B cell (primary cell): ENCODE measurements at regions not wholly inside any gene's neighbourhood (a gene's known extent, or its start where the extent isn't known, plus 50 kb on each side); places are given as distances from the start of the nearest gene placed in this dataset.

Source experiments
- ATAC-seq: fragments of 200-7000 bp; cut with Tn5 transposase; one replicate; pipeline ENCODE4 v1.10.0; 2021; ENCODE audit warnings: low read depth, mild to moderate bottlenecking, moderate number of reproducible peaks, moderate library complexity
- CTCF ChIA-PET: fragments of 350-600 bp; sonication (Branson Sonifier 250); formaldehyde crosslinking; loops from one replicate; lab custom pipeline; 2021; ENCODE audit warnings: antibody characterized with exemption, inconsistent platforms; lab: Charles Lee
- POLR2A ChIA-PET: fragments of 350-600 bp; sonication (Branson Sonifier 250); formaldehyde crosslinking; loops from one replicate; lab custom pipeline; 2021; ENCODE audit warnings: antibody characterized with exemption; lab: Charles Lee
- DNase-seq: peaks from one replicate; pipeline ENCODE4 v3.0.0; 2013
- H2AFZ ChIP-seq: 2 replicates; pipeline ENCODE4 v1.6.1; 2012; ENCODE audit warnings: mild to moderate bottlenecking, low read depth, low read length; ENCODE audit not compliant: insufficient read depth, poor library complexity, severe bottlenecking
- H3K27ac ChIP-seq, 2 donors: 1 replicate in 1 of 2; 2 replicates in 1 of 2; pipeline ENCODE4 v1.5.1; 2012 to 2013; ENCODE audit warnings: low read length in 2 of 2, mild to moderate bottlenecking in 2 of 2, moderate library complexity in 1 of 2
- H3K27me3 ChIP-seq, 4 experiments: fragments of 200-600 bp in 1 of 4; sonication (generic) in 1 of 4; replicated peaks in 1 of 4; 1 replicate in 2 of 4; 2 replicates in 2 of 4; pipeline versions ENCODE4 v1.6.1 to v1.7.0; 2013 to 2016; ENCODE audit warnings: low read length in 3 of 4, mild to moderate bottlenecking in 2 of 4, mixed read lengths in 1 of 4, moderate library complexity in 1 of 4; ENCODE audit not compliant: insufficient read depth in 4 of 4, control insufficient read depth in 3 of 4; ENCODE audit errors: control extremely low read depth in 1 of 4
- H3K36me3 ChIP-seq, 2 experiments: replicated peaks in 1 of 2; 1 replicate in 1 of 2; 2 replicates in 1 of 2; pipeline versions ENCODE4 v1.6.1 to v1.7.1; 2013; ENCODE audit warnings: low read length in 1 of 2; ENCODE audit not compliant: insufficient read depth in 2 of 2, control insufficient read depth in 1 of 2; ENCODE audit errors: control extremely low read depth in 1 of 2, extremely low read depth in 1 of 2
- H3K4me1 ChIP-seq, 2 donors: fragments of 200-600 bp in 1 of 2; sonication (generic) in 1 of 2; 1 replicate in 1 of 2; 2 replicates in 1 of 2; pipeline versions ENCODE4 v1.5.1 to v1.6.1; 2013 to 2017; ENCODE audit warnings: low read length in 2 of 2; ENCODE audit not compliant: control insufficient read depth in 2 of 2, insufficient read depth in 2 of 2
- H3K4me2 ChIP-seq: replicated peaks from 2 replicates; pipeline ENCODE3; 2012; ENCODE audit warnings: mild to moderate bottlenecking, low read depth, low read length; ENCODE audit not compliant: poor library complexity, severe bottlenecking
- H3K4me3 ChIP-seq, 5 experiments: fragments of 200-600 bp in 1 of 5; sonication (generic) in 1 of 5; 1 replicate in 3 of 5; 2 replicates in 2 of 5; pipeline versions ENCODE4 v1.5.1 to v1.7.0; 2011 to 2016; ENCODE audit warnings: low read length in 4 of 5, mild to moderate bottlenecking in 4 of 5, low read depth in 2 of 5, control low read depth in 1 of 5, moderate library complexity in 1 of 5; ENCODE audit not compliant: insufficient read depth in 1 of 5; ENCODE audit errors: control extremely low read depth in 1 of 5, extremely low read depth in 1 of 5
- H3K79me2 ChIP-seq: fragments of 200-600 bp; sonication (generic); one replicate; pipeline ENCODE4 v1.6.0; 2016; ENCODE audit warnings: low read length; ENCODE audit not compliant: control insufficient read depth, insufficient read depth
- H3K9ac ChIP-seq: fragments of 200-600 bp; sonication (generic); 2 replicates; pipeline ENCODE4 v1.6.1; 2017; ENCODE audit warnings: mild to moderate bottlenecking, low read length, moderate library complexity
- H3K9me3 ChIP-seq, 3 donors: one replicate each; pipeline versions ENCODE4 v1.6.1 to v1.7.1; 2013; ENCODE audit warnings: low read length in 2 of 3; ENCODE audit not compliant: control insufficient read depth in 2 of 3, insufficient read depth in 1 of 3; ENCODE audit errors: control extremely low read depth in 1 of 3
- H4K20me1 ChIP-seq: 2 replicates; pipeline ENCODE4 v1.6.0; 2012; ENCODE audit warnings: mild to moderate bottlenecking, low read length; ENCODE audit not compliant: insufficient read depth, control insufficient read depth, poor library complexity, severe bottlenecking
- H3K27ac Mint-ChIP-seq: one replicate; pipeline ENCODE4 v1.8.0; 2021; ENCODE audit warnings: mixed read lengths
- H3K27me3 Mint-ChIP-seq: one replicate; pipeline ENCODE4 v1.8.0; 2021; ENCODE audit warnings: mixed read lengths
- H3K4me1 Mint-ChIP-seq: one replicate; pipeline ENCODE4 v1.8.0; 2021; ENCODE audit warnings: mixed read lengths
- H3K4me3 Mint-ChIP-seq: one replicate; pipeline ENCODE4 v1.8.0; 2021; ENCODE audit warnings: mixed read lengths
- H3K9me3 Mint-ChIP-seq: one replicate; pipeline ENCODE4 v1.8.0; 2022; ENCODE audit warnings: mixed read lengths; ENCODE audit not compliant: insufficient read depth
- CTCF ChIP-seq: fragments of 200-600 bp; IDR thresholded peaks from one replicate; pipeline ENCODE4 v1.8.0; 2022; ENCODE audit warnings: antibody characterized with exemption, mild to moderate bottlenecking
- EZH2 ChIP-seq: IDR thresholded peaks from 2 replicates; pipeline ENCODE4 v1.6.1; 2012; ENCODE audit warnings: borderline replicate concordance, low read depth, mild to moderate bottlenecking, moderate library complexity, low read length; ENCODE audit not compliant: insufficient read depth, poor library complexity, severe bottlenecking
- WGBS: methylation state at CpG from one replicate; pipeline ENCODE4 v1.1.5; 2013; ENCODE audit warnings: missing lambda C conversion rate; ENCODE audit not compliant: insufficient coverage; 5-methylcytosine and 5-hydroxymethylcytosine counted together
- intact Hi-C: fragments of 100-400 bp; cut with micrococcal nuclease; formaldehyde crosslinking; loops from one replicate; pipeline ENCODE4 v1.10.0; 2022

GRCh38 chr2:175435012-175435411 is 253.5 kb upstream of the ATP5MC3 start:
- ATAC-seq = no peak
- no peak overlapping the region for H3K27ac ChIP-seq
- H3K4me3 ChIP-seq = no peak overlapping the region
- H3K36me3 ChIP-seq = no peaks in the 10 kb centered on the region
- Mint-ChIP-seq H3K9me3 (no peaks in the 10 kb centered on the region), H3K4me3 (no peak overlapping the region), H3K4me1 (no peaks in the 10 kb centered on the region), H3K27ac (no peak overlapping the region), H3K27me3 (peaks cover 3% of the 10 kb centered on the region)
- TF ChIP-seq CTCF (no peak), EZH2 (no peak)
- H4K20me1 ChIP-seq = no peaks in the 10 kb centered on the region
- no peak overlapping the region for H3K4me2 ChIP-seq
- POLR2A ChIA-PET = no interaction called here
- CTCF ChIA-PET = no interaction called here
- DNase-seq = no peak
- no peak overlapping the region for H3K9ac ChIP-seq
- intact Hi-C loops = no loop called here
- no peaks in the 10 kb centered on the region for H3K79me2 ChIP-seq
- H3K9me3 ChIP-seq = no peaks in the 10 kb centered on the region
- no peak overlapping the region for H2AFZ ChIP-seq
- H3K27me3 ChIP-seq = no peaks in the 10 kb centered on the region
- no CpG with 5 or more reads among the region's 1 CpG for WGBS
- no peaks in the 10 kb centered on the region for H3K4me1 ChIP-seq

GRCh38 chr2:175432793-175433192 is 251.3 kb upstream of the ATP5MC3 start:
- Mint-ChIP-seq H3K27me3 (no peaks in the 10 kb centered on the region), H3K4me1 (no peaks in the 10 kb centered on the region), H3K27ac (no peak overlapping the region), H3K9me3 (peaks cover 5% of the 10 kb centered on the region), H3K4me3 (no peak overlapping the region)
- ChIA-PET CTCF (no interaction called here), POLR2A (no interaction called here)
- TF ChIP-seq CTCF (no peak), EZH2 (no peak)
- H3K4me1 ChIP-seq = no peaks in the 10 kb centered on the region
- no peaks in the 10 kb centered on the region for H4K20me1 ChIP-seq
- H2AFZ ChIP-seq = no peak overlapping the region
- H3K79me2 ChIP-seq = no peaks in the 10 kb centered on the region
- H3K36me3 ChIP-seq = no peaks in the 10 kb centered on the region
- DNase-seq (no peak), ATAC-seq (no peak)
- intact Hi-C loops = no loop called here
- H3K9ac ChIP-seq = no peak overlapping the region
- peaks cover 0 to 4% (median 4%) of the 10 kb centered on the region in 3 donors for H3K9me3 ChIP-seq
- no peak overlapping the region for H3K27ac ChIP-seq
- H3K4me2 ChIP-seq = no peak overlapping the region
- 75% methylated on average over 2 of the region's 2 CpGs for WGBS
- H3K4me3 ChIP-seq = no peak overlapping the region
- H3K27me3 ChIP-seq = no peaks in the 10 kb centered on the region
